Middle frontal gyrus (tissue), 1 donor: ENCODE measurements at regions not wholly inside any gene's neighbourhood (a gene's known extent, or its start where the extent isn't known, plus 50 kb on each side); places are given as distances from the start of the nearest gene placed in this dataset.

Source experiments
- DNase-seq: peaks from one replicate; pipeline ENCODE4 v3.0.0-alpha.2; 2015; ENCODE audit warnings: low spot score; ENCODE audit errors: extremely low spot score

- no peak for DNase-seq
Measured at GRCh38 chr7:24472093-24472492, 101.2 kb upstream of the PALS2 start.

GRCh38 chr7:24475166-24475961 lies 97.9 kb upstream of the PALS2 start:
- DNase-seq: no peak

- no peak for DNase-seq
Measured at GRCh38 chr7:24476227-24476626, 97.0 kb upstream of the PALS2 start.

- no peak for DNase-seq
Measured at GRCh38 chr7:24477398-24478136, 95.7 kb upstream of the PALS2 start.

GRCh38 chr7:24478137-24478655 lies 95.1 kb upstream of the PALS2 start:
- no peak for DNase-seq

- no peak for DNase-seq
Measured at GRCh38 chr7:24480501-24480900, 92.8 kb upstream of the PALS2 start.

- DNase-seq: no peak
Measured at GRCh38 chr7:24483804-24484203, 89.4 kb upstream of the PALS2 start.

GRCh38 chr7:24492576-24492975 lies 80.7 kb upstream of the PALS2 start:
- DNase-seq: no peak

GRCh38 chr7:24494832-24495231 lies 78.4 kb upstream of the PALS2 start:
- no peak for DNase-seq

- no peak for DNase-seq
Measured at GRCh38 chr7:24496036-24496435, 77.2 kb upstream of the PALS2 start.

GRCh38 chr7:24498439-24498838 lies 74.8 kb upstream of the PALS2 start:
- DNase-seq: no peak

- DNase-seq: no peak
Measured at GRCh38 chr7:24499871-24500270, 73.4 kb upstream of the PALS2 start.

GRCh38 chr7:24500599-24500998 lies 72.7 kb upstream of the PALS2 start:
- no peak for DNase-seq

GRCh38 chr7:24501009-24501408 lies 72.2 kb upstream of the PALS2 start:
- DNase-seq: no peak

- DNase-seq: no peak
Measured at GRCh38 chr7:24501443-24502134, 71.7 kb upstream of the PALS2 start.

- DNase-seq: no peak
Measured at GRCh38 chr7:24502135-24502488, 71.1 kb upstream of the PALS2 start.

GRCh38 chr7:24503506-24503905 lies 69.7 kb upstream of the PALS2 start:
- DNase-seq: no peak

- DNase-seq: peak; percentile 23
Measured at GRCh38 chr7:24504040-24504439, 69.2 kb upstream of the PALS2 start.

GRCh38 chr7:24504836-24505235 lies 68.4 kb upstream of the PALS2 start:
- DNase-seq: no peak

- DNase-seq: no peak
Measured at GRCh38 chr7:24505968-24506367, 67.3 kb upstream of the PALS2 start.

GRCh38 chr7:24508316-24508715 lies 64.9 kb upstream of the PALS2 start:
- DNase-seq: no peak

GRCh38 chr7:24510759-24511158 lies 62.5 kb upstream of the PALS2 start:
- DNase-seq: no peak
